ENCODE measurements at regions not wholly inside any gene's neighbourhood (a gene's known extent, or its start where the extent isn't known, plus 50 kb on each side); places are given as distances from the start of the nearest gene placed in this dataset.
"Not testable (repeated sequence)": the region's sequence is repeated elsewhere in the genome, so short reads cannot be mapped to it uniquely, and the experiment has no call there.

- no peak for DNase-seq (ENCODE audit: low read depth, low spot score)
- no peak overlapping the region for H3K4me3 ChIP-seq (ENCODE audit: low read length)
Measured at GRCh38 chr5:103693517-103693916, 130.9 kb upstream of the NUDT12 start.

DNA sequence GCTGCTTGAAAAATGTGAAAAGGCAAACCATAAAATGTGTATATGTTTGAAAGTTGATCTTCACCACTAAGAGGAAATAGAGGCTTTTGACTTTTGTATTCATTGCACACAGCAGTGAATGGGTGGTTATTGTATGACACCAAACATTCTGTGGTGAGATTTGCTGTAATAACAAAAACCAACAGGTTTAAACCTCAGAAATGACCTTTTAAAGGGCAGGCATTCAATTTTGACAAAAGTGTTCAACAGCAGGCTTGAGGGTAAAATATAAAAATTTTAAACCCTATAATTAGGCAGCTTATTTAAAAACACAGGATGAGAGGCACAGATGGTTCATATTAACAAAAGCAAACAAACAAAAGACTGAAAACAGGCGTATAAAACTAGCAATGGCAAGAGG is 128.1 kb upstream of the NUDT12 start:
- DNase-seq (ENCODE audit: low read depth, low spot score): no peak
- H3K4me3 ChIP-seq (ENCODE audit: low read length): no peak overlapping the region

DNA sequence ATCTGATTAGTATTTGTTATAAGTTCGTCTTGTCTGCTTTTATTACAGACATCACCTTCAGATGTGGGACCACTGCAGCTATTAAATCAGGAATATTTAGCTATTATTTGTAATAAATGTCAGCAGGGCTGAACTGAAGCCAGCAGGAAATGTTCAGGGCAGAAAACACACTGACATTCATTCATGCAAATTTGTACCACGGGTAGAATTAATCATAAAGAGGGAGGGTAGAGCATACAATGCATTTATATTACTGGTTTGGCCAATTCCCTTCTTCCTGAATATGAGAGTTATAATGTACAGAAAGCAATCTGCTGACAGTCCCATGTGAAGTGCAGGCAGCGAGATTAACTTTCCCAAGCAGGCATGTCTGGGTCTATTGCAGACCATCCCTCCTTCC is 117.3 kb upstream of the NUDT12 start:
- no peak for DNase-seq (ENCODE audit: low read depth, low spot score)
- H3K4me3 ChIP-seq (ENCODE audit: low read length): no peak overlapping the region

- not testable (repeated sequence) for H3K4me3 ChIP-seq (ENCODE audit: low read length); DNase-seq (ENCODE audit: low read depth, low spot score)
Measured at GRCh38 chr5:103676198-103676597, 113.6 kb upstream of the NUDT12 start.

DNA sequence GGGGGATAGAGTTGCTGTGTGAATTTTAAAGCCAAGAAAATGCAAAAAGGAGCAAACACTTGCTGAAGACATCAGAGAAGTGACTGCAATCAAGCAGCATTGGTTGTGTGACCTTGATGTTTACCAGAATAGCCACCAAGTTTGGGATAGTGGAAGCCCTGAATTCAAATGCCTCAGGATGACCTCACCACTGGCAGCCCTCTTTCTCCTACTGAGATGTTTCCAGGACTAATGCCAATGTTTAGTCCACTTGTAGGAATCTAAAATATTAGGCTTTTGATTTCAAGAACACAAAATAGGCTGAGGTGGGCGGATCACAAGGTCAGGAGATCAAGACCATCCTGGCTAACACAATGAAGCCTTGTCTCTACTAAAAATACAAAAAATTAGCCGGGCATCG is 112.2 kb upstream of the NUDT12 start:
- no peak for DNase-seq (ENCODE audit: low read depth, low spot score)
- no peak overlapping the region for H3K4me3 ChIP-seq (ENCODE audit: low read length)

DNA sequence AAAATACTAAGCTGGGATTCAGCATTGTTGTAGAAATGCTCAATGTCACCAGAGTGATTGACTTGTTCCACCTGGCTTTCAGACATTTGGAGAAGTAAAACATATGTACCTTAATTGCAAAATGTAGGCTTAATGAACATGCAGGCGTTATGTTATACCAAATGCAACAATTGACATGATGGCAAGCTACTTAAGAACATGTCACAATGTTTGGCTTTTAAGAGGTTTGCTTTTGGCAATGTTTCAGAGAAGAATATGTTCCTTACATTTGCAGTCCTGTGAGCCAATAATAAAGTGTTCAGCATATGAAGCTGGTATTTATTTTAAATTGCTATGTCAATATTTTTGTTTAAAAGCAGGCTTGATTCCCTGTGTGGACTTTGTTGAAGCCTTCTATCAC is 111.7 kb upstream of the NUDT12 start:
- DNase-seq (ENCODE audit: low read depth, low spot score): no peak
- no peak overlapping the region for H3K4me3 ChIP-seq (ENCODE audit: low read length)

GRCh38 chr5:103669615-103670014 is 107.0 kb upstream of the NUDT12 start:
- DNase-seq (ENCODE audit: low read depth, low spot score): no peak
- no peak overlapping the region for H3K4me3 ChIP-seq (ENCODE audit: low read length)

DNA sequence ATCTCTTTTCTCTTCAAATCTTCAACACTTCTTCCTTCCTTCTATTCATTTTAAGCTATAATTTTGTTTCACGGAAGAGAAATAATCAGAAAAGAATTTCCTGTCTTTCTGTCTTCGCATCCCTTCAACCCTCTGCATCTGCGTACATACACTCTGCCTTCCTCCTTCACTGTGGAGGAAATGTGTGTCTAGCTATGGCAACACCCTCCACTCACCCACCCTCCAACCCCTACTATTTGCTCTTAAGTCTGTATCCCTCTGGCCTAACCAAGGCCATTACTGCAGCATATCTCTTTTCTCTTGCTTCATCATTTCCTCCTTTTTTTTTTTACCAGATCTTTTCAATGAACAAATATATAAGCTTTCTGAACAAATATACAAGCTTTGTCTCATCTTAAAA is 105.7 kb upstream of the NUDT12 start:
- H3K4me3 ChIP-seq (ENCODE audit: low read length): no peak overlapping the region
- DNase-seq (ENCODE audit: low read depth, low spot score): no peak

- no peak overlapping the region for H3K4me3 ChIP-seq (ENCODE audit: low read length)
- no peak for DNase-seq (ENCODE audit: low read depth, low spot score)
Measured at GRCh38 chr5:103667068-103667467, 104.5 kb upstream of the NUDT12 start.

DNA sequence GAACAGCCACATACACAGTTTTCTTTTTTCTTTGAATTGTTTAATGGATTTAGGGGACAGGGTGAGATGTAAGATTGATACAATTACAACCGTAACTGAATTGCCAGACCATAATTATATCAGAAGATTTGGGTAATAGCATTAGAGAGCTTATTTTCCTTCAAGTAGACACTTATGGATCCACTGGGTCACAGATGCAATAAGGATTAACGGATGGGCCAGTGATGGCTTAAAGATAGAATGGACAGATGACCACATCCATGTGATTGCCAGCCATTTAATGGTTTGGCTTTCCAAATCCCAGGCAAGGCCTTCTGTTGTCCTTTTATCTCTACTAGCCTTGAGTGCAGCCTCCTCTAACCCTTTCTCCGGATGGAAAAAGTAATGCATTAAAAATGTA is 94.7 kb upstream of the NUDT12 start:
- no peak for DNase-seq (ENCODE audit: low read depth, low spot score)

DNA sequence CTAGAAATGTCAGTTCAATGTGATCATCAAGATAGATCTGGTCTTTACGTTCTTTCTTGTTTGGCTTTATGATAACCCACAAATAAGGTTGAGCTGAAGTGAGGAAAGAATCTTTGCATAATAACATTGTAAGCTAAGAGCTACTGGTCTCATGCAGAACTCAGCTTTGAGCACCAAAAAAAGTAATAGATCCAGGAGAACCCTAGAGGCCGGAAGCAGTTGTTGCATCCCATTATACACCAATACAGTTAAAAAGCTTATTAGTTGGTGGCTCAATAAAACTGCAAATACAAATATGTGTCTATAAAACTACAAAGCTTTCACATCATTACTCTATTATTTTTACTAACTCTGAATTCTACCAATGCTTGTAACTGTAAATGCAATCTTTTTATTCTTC is 85.5 kb upstream of the NUDT12 start:
- H3K4me3 ChIP-seq (ENCODE audit: low read length): no peak overlapping the region
- no peak for DNase-seq (ENCODE audit: low read depth, low spot score)

More for the DNA sequence above, 94.7 kb upstream of the NUDT12 start:
- no peak overlapping the region for H3K4me3 ChIP-seq (ENCODE audit: low read length)

DNA sequence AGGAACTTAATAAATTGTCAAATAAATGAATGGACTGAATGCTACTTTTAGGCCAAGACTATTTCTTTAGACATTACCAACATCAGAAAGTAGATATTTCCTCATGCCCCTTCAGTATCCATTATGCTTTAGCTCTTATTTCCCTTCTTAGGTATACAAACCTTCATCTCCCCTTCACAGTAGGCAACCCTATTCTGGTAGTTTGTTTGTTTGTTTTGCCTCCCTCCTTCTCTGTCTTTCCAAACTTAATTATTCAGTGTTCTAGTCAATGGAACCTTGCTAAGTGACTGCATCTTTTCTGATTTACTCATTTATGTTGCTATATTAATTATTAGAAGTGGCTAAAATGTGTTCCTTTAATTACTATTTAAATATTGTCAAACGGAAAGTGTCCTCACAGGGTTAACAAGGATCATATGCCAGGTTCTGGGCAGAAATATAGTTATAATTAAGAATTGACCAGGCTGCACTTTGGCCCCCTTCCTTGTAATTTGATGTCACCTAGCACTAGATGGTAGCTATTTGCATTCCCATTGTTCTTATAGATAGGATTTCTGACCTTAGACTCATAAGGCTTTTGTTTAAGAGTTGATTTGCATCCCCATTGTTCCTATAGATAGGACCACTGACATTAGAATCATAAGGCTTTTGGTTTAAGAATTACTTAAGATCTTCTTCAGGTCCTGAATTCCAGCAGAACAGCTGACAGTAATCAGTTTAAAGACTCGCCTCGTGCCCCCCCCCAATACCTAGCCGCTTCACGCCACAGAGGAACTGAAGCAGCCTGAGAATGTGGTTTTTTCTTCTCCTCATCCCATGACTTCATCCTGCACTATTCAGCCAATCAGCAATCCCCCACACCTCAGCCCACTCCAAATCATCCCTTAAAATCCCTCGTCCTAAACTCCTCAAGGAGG is 84.4 kb upstream of the NUDT12 start:
- no peak overlapping the region for H3K4me3 ChIP-seq (ENCODE audit: low read length)
- DNase-seq (ENCODE audit: low read depth, low spot score): no peak

DNA sequence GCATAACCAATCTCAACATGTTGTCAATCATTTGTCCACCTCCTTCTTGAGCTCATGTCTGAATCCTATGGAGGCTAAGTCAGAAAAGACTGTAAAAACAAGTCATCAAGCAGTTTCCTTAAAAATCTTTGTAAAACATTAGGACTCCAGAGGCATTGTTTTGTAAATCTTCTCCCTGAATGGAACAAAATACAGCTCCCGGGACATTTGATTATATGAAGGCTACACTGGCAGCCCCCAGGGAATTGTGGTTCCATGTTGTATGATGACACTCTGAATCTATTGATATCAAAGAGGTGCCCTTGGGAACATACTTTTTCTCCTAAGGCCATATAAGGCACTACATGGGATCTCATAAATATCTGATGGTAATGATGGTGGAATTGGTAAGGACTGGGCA is 83.2 kb upstream of the NUDT12 start:
- H3K4me3 ChIP-seq (ENCODE audit: low read length): no peak overlapping the region
- DNase-seq (ENCODE audit: low read depth, low spot score): no peak

- H3K4me3 ChIP-seq (ENCODE audit: low read length): no peak overlapping the region
- DNase-seq (ENCODE audit: low read depth, low spot score): no peak
Measured at GRCh38 chr5:103638979-103639378, 76.4 kb upstream of the NUDT12 start.

DNA sequence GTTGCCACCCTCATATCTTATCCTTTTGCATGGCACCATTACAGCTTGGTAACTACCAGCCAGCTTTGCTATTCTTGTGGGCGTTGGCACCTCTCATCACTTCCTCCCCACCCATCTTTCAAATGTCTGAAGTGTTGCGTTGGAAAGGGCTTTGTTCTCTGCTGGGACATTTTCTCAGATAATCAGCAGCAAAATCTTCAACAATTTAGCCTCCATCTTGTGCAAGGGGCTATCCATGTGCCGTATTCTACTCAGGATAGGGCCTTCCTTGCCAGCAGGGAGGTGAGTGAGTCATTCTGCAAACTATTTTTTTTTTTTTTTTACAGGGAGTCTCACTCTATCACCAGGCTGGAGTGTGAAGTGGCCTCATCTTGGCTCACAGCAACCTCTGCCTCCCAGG is 62.1 kb upstream of the NUDT12 start:
- H3K4me3 ChIP-seq (ENCODE audit: low read length): no peak overlapping the region
- DNase-seq (ENCODE audit: low read depth, low spot score): no peak

- no peak for DNase-seq (ENCODE audit: low read depth, low spot score)
- H3K4me3 ChIP-seq (ENCODE audit: low read length): no peak overlapping the region
Measured at GRCh38 chr5:103624035-103624480, 61.5 kb upstream of the NUDT12 start.

DNA sequence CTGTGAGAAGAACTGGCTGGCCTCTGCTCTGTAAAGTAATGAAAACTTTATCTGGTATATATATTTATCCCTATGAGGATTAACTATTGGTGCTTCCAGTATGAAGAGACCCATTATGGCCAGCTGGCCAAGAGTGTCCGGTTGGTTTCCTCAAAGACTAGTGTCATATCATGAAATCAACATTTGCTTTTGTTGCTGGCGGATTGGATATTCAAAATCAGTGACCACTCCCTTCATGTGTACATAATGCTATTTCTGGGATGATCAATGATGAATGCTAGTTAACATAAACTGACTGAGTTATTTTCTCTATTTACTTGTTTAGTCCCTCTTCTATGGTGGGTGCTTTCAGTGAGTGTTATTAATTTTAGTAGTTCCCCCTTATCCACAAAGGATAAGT is 60.8 kb upstream of the NUDT12 start:
- DNase-seq (ENCODE audit: low read depth, low spot score): no peak
- no peak overlapping the region for H3K4me3 ChIP-seq (ENCODE audit: low read length)

DNA sequence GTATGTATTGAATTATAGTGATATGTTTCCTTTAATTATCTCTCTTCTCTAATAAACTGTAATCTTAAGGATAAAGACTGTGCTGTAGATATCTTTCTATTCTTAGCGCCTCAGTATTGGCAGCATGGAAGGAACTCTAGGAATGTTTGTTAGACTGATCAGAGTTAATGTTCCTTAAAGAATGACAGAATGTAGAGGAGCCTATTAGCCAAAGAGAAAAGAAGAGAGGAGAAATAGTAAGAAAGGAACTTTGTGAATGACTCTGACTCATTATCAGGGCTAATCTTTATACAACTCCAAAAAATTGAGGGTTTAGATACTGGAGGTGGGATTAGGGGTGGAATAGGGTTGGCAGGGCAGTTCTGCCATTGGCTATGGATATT is 59.0 kb upstream of the NUDT12 start:
- DNase-seq (ENCODE audit: low read depth, low spot score): no peak
- no peak overlapping the region for H3K4me3 ChIP-seq (ENCODE audit: low read length)

DNA sequence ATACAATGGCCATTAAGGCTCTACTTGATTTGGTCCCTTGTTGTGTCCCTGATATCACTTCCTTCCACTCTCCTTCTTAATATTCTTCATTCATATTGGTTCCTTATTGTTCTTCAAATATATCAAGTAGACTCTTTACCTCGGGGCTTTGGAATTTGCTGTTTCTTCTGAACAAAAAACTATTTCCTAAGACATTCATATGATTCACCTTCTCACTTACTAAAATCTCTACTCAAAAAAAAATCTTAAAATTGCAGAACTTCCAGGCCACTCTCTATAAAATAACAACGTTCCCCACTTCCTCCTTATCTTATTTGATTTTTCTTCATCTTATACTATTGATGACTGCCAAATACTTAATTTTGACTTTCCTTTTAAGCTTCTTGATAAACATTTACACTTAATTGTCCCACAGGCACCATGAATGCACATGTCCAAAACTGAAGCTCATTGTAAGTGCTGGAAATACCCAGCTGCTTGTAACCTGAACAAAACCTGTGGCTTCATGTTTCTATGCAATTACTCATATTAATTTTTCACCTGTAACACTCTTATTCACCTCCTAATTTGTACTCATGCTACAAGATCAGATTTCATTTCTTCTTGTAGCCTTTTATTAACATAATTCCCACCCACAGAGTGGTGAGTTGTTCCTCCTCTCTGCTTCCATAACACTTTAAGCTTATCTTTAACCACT is 58.4 kb upstream of the NUDT12 start:
- no peak overlapping the region for H3K4me3 ChIP-seq (ENCODE audit: low read length)
- no peak for DNase-seq (ENCODE audit: low read depth, low spot score)

DNA sequence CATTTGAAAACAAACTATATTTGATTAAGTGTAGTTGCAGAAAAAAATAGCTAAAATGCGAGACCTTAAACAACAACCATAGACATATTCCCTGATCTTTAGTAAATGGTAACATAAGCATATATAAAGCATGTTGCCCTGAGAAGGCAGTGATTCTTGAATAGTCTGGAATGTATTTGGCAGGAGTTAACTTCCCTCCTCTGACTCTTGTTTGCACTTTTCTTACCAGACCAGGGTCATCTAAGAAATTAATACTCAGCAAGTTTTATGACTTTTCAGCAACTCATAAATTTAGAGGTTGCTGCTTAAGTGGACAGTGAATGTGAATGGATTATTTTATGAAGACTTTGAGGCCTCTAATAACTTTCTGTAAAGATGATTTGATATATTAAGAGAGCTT is 55.3 kb upstream of the NUDT12 start:
- H3K4me3 ChIP-seq (ENCODE audit: low read length): no peak overlapping the region

DNA sequence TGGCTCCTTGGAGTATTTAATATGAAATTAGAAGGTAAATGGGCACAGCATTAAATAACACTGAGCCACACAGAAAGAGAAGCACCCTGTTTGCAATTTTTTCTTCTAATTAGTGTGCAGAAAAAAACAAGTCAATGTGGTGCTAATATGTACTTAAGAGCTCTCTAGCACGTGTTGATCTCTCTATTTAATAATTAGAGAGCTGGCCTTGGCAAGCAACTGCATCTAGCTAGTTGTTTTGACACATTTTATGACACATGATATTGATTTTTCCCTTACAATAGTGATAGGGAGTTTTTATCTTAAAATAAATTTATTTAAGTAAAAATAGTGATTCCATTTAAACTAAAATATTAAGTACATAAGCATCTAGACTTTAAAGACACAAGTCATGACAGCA is 54.5 kb upstream of the NUDT12 start:
- H3K4me3 ChIP-seq (ENCODE audit: low read length): no peak overlapping the region
- no peak for DNase-seq (ENCODE audit: low read depth, low spot score)

More for the DNA sequence above, 55.3 kb upstream of the NUDT12 start:
- no peak for DNase-seq (ENCODE audit: low read depth, low spot score)
